HG03280 (cell line): ENCODE measurements at regions not wholly inside any gene's neighbourhood (a gene's known extent, or its start where the extent isn't known, plus 50 kb on each side); places are given as distances from the start of the nearest gene placed in this dataset.
"Not testable (repeated sequence)": the region's sequence is repeated elsewhere in the genome, so short reads cannot be mapped to it uniquely, and the experiment has no call there.

Source experiments
- ATAC-seq: cut with Tn5 transposase; IDR thresholded peaks from one replicate; pipeline ENCODE4 v1.9.1; 2021; ENCODE audit warnings: mild to moderate bottlenecking, moderate library complexity; ENCODE audit not compliant: unreplicated experiment

- no peak for ATAC-seq
Measured at GRCh38 chr4:123667496-123667895, 270.9 kb downstream of the SPRY1 start.

GRCh38 chr4:123667991-123668390 lies 271.4 kb downstream of the SPRY1 start:
- no peak for ATAC-seq

GRCh38 chr4:123671636-123672404 lies 275.2 kb downstream of the SPRY1 start:
- peak; percentile 82 for ATAC-seq

GRCh38 chr4:123672987-123673386 lies 276.4 kb downstream of the SPRY1 start:
- no peak for ATAC-seq

- no peak for ATAC-seq
Measured at GRCh38 chr4:123673971-123674370, 277.4 kb downstream of the SPRY1 start.

GRCh38 chr4:123674762-123675465 lies 278.3 kb downstream of the SPRY1 start:
- ATAC-seq, result no peak

GRCh38 chr4:123675567-123675966 lies 279.0 kb downstream of the SPRY1 start:
- no peak for ATAC-seq

GRCh38 chr4:123676071-123676889 lies 279.7 kb downstream of the SPRY1 start:
- no peak for ATAC-seq

GRCh38 chr4:123676890-123677229 lies 280.3 kb downstream of the SPRY1 start:
- no peak for ATAC-seq

- ATAC-seq, result no peak
Measured at GRCh38 chr4:123682931-123683330, 286.3 kb downstream of the SPRY1 start.

GRCh38 chr4:123684937-123685336 lies 288.3 kb downstream of the SPRY1 start:
- ATAC-seq, result not testable (repeated sequence)

GRCh38 chr4:123695531-123695930 lies 298.9 kb downstream of the SPRY1 start:
- not testable (repeated sequence) for ATAC-seq

GRCh38 chr4:123696687-123697086 lies 300.1 kb downstream of the SPRY1 start:
- ATAC-seq, result no peak

GRCh38 chr4:123698556-123698955 lies 302.0 kb downstream of the SPRY1 start:
- ATAC-seq, result no peak

GRCh38 chr4:123699880-123700771 lies 303.5 kb downstream of the SPRY1 start:
- no peak for ATAC-seq

- ATAC-seq, result no peak
Measured at GRCh38 chr4:123701131-123701575, 304.6 kb downstream of the SPRY1 start.

- no peak for ATAC-seq
Measured at GRCh38 chr4:123705419-123705818, 308.8 kb downstream of the SPRY1 start.

GRCh38 chr4:123706973-123707372 lies 310.4 kb downstream of the SPRY1 start:
- no peak for ATAC-seq

- no peak for ATAC-seq
Measured at GRCh38 chr4:123708902-123709301, 312.3 kb downstream of the SPRY1 start.

GRCh38 chr4:123709336-123709735 lies 312.7 kb downstream of the SPRY1 start:
- no peak for ATAC-seq
